NB4 (cell line): ENCODE measurements at regions not wholly inside any gene's neighbourhood (a gene's known extent, or its start where the extent isn't known, plus 50 kb on each side); places are given as distances from the start of the nearest gene placed in this dataset.

Source experiments
- DNase-seq: peaks from one replicate; pipeline ENCODE4 v3.0.0; 2010; ENCODE audit warnings: low read depth
- H3K4me3 ChIP-seq: one replicate; pipeline ENCODE4 v1.5.1; 2011; ENCODE audit warnings: mild to moderate bottlenecking, low read depth, low read length, moderate library complexity
- CTCF ChIP-seq: IDR thresholded peaks from one replicate; pipeline ENCODE4 v1.5.1; 2012; ENCODE audit warnings: low read depth, low read length
- MAX ChIP-seq: IDR thresholded peaks from 2 replicates; pipeline ENCODE4 v1.6.1; 2011; ENCODE audit warnings: low read depth, low read length
- MYC ChIP-seq: IDR thresholded peaks from 2 replicates; pipeline ENCODE4 v1.6.1; 2011; ENCODE audit warnings: low read depth, low read length
- POLR2A ChIP-seq: IDR thresholded peaks from 2 replicates; pipeline ENCODE4 v1.6.1; 2011; ENCODE audit warnings: mild to moderate bottlenecking; ENCODE audit not compliant: insufficient read length; ENCODE audit errors: extremely low read depth

GRCh38 chr2:18644115-18644462 is 54.7 kb upstream of the NT5C1B start:
- H3K4me3 ChIP-seq, result no peak overlapping the region
- no peak for DNase-seq
- TF ChIP-seq MYC, result no peak

DNA sequence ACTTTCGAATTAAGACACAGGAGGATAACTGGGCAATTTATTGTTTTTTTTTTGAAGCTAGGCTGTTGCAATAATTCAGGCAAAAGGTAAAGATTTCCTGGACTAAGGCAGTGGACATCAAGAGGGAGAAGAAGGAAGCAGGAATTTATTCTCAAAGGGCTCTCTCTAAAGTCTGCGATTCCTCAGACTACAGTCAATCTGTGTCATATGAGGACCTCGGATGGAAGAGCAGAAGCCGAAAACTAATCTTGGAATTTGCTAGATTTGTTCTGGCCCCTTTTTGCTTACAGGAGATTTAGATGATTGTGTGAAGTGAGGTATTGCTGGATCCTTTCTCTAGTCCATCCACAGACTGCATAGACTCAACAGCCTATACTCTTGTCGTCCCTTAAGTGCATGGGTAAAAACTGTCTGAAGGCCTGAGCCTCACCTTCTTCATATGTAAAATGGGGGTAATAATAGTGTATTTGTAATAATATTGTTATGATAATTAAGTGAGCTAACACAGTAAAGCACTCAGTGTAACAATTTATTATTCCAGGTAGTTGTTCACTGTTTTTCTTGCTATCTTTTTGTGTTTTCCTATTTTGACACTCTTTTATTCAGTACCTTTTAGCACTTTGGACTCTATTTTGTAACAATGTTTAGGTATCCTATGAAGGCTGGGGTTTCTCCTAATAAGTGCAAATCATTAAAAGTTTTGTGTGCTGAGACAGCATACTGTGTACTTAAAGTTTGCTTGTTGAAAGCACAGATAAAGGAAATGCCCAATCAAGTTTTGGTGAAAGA is 54.2 kb upstream of the NT5C1B start:
- no peak overlapping the region for H3K4me3 ChIP-seq
- no peak for TF ChIP-seq POLR2A
- TF ChIP-seq MAX, result no peak
- TF ChIP-seq MYC, result no peak
- TF ChIP-seq CTCF, result no peak
- DNase-seq, result no peak

GRCh38 chr2:18641823-18642222 is 52.5 kb upstream of the NT5C1B start:
- H3K4me3 ChIP-seq, result no peak overlapping the region
- no peak for DNase-seq
- TF ChIP-seq MYC (no peak), POLR2A (no peak), MAX (no peak), CTCF (no peak)

GRCh38 chr2:18639756-18640453 is 50.5 kb upstream of the NT5C1B start:
- TF ChIP-seq POLR2A (no peak), MAX (no peak), CTCF (no peak), MYC (no peak)
- no peak overlapping the region for H3K4me3 ChIP-seq
- no peak for DNase-seq
